Endothelial cell (in vitro differentiated cells): ENCODE measurements at regions not wholly inside any gene's neighbourhood (a gene's known extent, or its start where the extent isn't known, plus 50 kb on each side); places are given as distances from the start of the nearest gene placed in this dataset.

Experiments
- DNase-seq: peaks from one replicate; pipeline ENCODE4 v3.0.0; 2021; ENCODE audit warnings: low spot score
- H3K27ac Mint-ChIP-seq: one replicate; pipeline ENCODE4 v1.8.0; 2021; ENCODE audit warnings: mixed read lengths, inconsistent platforms; ENCODE audit not compliant: unreplicated experiment
- H3K27me3 Mint-ChIP-seq: one replicate; pipeline ENCODE4 v1.8.0; 2021; ENCODE audit warnings: mild to moderate bottlenecking, moderate library complexity, mixed read lengths, inconsistent platforms; ENCODE audit not compliant: unreplicated experiment
- H3K36me3 Mint-ChIP-seq: one replicate; pipeline ENCODE4 v1.8.0; 2021; ENCODE audit warnings: mild to moderate bottlenecking, low read depth, mixed read lengths, inconsistent platforms; ENCODE audit not compliant: unreplicated experiment
- H3K4me1 Mint-ChIP-seq: one replicate; pipeline ENCODE4 v1.8.0; 2021; ENCODE audit warnings: mild to moderate bottlenecking, mixed read lengths, inconsistent platforms; ENCODE audit not compliant: unreplicated experiment
- H3K4me3 Mint-ChIP-seq: one replicate; pipeline ENCODE4 v1.8.0; 2021; ENCODE audit warnings: mild to moderate bottlenecking, mixed read lengths, inconsistent platforms; ENCODE audit not compliant: unreplicated experiment
- H3K9me3 Mint-ChIP-seq: one replicate; pipeline ENCODE4 v1.8.0; 2021; ENCODE audit warnings: mixed read lengths, inconsistent platforms; ENCODE audit not compliant: unreplicated experiment
- CTCF ChIP-seq: fragments of 200-600 bp; sonication (generic); IDR thresholded peaks from one replicate; pipeline ENCODE4 v1.5.0; 2021; ENCODE audit warnings: antibody characterized with exemption; ENCODE audit not compliant: unreplicated experiment

GRCh38 chr5:61268871-61269270, 63.2 kb upstream of the ZSWIM6 start:
- Mint-ChIP-seq H3K4me1 (peaks cover 61% of the 10 kb centered on the region), H3K9me3 (no peaks in the 10 kb centered on the region), H3K27ac (no peak overlapping the region), H3K4me3 (no peak overlapping the region), H3K36me3 (no peaks in the 10 kb centered on the region), H3K27me3 (peaks cover 5% of the 10 kb centered on the region)
- DNase-seq, result no peak
- no peak for TF ChIP-seq CTCF

DNA sequence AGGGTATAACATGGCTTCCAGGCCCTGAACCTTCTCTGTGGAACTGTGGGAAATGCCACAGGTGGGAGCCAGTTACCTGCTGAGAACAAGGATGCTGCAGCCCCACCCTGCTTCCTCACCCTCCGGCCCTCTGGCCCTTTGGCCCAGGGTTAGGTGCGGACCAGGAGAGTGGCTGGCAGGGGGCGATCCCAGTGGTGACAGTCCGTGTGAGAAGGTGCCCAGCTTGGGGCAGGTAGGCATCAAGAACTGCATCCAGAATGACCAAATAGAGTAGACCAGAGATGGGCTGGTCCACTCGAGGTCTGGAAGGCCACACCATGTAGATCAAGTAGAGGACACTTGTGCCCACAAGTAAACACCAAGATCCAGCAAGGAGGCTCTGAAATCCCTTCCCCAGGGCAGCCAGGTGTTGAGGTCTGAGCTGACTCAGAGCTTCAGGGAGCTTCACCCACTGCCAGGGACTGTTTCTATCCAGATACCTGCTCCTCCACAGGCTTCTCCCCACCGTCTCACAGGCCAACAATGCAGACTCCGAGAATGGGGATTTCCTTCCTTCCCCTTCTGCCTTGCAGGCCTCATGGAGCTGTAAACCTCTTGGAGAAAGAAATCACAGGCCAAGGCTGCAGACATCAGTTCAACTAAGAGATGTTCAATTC, 61.4 kb upstream of the ZSWIM6 start:
- no peak overlapping the region for H3K27ac Mint-ChIP-seq
- H3K36me3 Mint-ChIP-seq, result no peaks in the 10 kb centered on the region
- no peak overlapping the region for H3K4me3 Mint-ChIP-seq
- H3K9me3 Mint-ChIP-seq, result no peaks in the 10 kb centered on the region
- TF ChIP-seq CTCF, result no peak
- DNase-seq, result no peak
- H3K27me3 Mint-ChIP-seq, result peaks cover 5% of the 10 kb centered on the region
- H3K4me1 Mint-ChIP-seq, result peaks cover 47% of the 10 kb centered on the region

DNA sequence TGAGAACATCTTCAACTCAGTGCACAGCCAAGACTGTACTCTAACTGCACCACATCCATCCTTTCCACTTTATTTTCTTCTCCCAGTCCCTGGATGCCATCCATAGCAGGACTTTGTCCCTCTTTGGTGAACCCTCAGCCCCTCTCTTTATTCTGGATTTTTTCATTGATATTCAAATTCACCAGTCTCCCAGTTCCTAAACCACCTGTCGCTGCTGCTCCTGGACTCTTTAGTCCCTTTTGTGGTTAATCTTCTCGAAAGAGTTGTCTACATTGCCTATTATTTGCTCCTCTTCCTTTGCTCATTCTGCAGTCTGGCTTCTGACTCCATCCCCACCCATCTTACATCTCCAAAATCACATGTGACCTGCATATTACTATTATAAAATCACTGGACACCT, 59.4 kb upstream of the ZSWIM6 start:
- peaks cover 49% of the 10 kb centered on the region for H3K4me1 Mint-ChIP-seq
- no peaks in the 10 kb centered on the region for H3K27me3 Mint-ChIP-seq
- no peak overlapping the region for H3K4me3 Mint-ChIP-seq
- H3K27ac Mint-ChIP-seq, result no peak overlapping the region
- H3K36me3 Mint-ChIP-seq, result no peaks in the 10 kb centered on the region
- no peak for DNase-seq
- TF ChIP-seq CTCF, result no peak
- no peaks in the 10 kb centered on the region for H3K9me3 Mint-ChIP-seq

DNA sequence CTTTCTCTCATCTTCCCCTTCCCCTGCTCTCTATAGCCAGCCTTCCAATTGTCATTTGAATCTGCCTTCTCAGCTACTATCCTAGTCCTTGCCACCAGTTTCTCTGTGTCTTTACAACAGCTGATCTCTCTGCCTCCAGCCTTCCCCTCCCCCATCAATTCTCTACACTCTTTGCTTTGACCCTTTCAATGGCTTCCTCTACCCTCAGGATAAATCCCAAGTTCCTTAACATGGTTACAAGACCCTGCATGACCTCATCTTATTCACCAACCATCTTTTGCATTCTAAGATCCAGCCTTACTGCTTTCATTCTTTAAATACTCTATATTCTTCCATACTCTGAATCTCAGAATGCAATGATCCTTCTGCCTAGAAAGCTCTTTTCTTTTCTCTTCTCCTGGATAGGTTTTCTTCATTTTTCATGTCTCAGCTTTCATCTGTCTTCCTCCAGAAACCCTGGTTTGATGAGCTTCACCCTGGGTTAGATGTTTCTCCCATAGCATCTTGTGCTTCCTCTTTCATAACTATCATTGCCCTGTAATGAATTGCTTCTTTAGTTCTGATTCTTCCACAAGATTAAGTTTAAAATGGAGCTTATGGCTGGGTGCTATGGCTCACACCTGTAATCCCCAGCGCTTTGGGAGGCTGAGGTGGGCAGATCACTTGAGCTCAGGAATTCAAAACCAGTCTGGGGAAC, 58.6 kb upstream of the ZSWIM6 start:
- no peaks in the 10 kb centered on the region for H3K9me3 Mint-ChIP-seq
- no peak for TF ChIP-seq CTCF
- H3K27ac Mint-ChIP-seq, result no peak overlapping the region
- H3K36me3 Mint-ChIP-seq, result no peaks in the 10 kb centered on the region
- DNase-seq, result no peak
- peaks cover 2% of the 10 kb centered on the region for H3K27me3 Mint-ChIP-seq
- H3K4me3 Mint-ChIP-seq, result no peak overlapping the region
- peaks cover 41% of the 10 kb centered on the region for H3K4me1 Mint-ChIP-seq

DNA sequence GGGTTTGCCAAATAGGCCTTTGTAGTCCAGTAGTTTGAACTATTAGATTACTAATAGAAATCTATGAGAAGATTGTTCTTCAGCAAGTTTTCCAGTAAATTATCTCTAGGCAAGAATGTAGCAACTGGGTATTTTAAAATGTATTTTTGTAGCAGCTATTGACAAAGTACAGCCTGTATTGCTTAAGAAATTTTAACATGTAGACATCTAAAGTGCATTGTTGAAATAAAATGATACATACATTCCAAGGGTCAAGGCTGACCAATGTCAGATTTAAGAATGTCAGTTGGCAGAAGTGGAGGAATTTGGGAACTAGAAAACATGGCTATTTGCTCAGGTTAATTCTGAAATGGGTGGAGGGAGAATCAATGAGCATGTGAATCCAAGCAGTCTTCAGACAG, 57.5 kb upstream of the ZSWIM6 start:
- Mint-ChIP-seq H3K36me3 (no peaks in the 10 kb centered on the region), H3K27me3 (peaks cover 2% of the 10 kb centered on the region), H3K4me3 (no peak overlapping the region), H3K9me3 (no peaks in the 10 kb centered on the region), H3K4me1 (peaks cover 31% of the 10 kb centered on the region), H3K27ac (no peak overlapping the region)
- TF ChIP-seq CTCF, result no peak
- no peak for DNase-seq
